Natural killer cell treated with Interleukin-12 subunit alpha and Interleukin-12 subunit beta and Interleukin-15 and Interleukin-18, amount 100 ng/mL, for 72 hours (primary cell): ENCODE measurements at regions not wholly inside any gene's neighbourhood (a gene's known extent, or its start where the extent isn't known, plus 50 kb on each side); places are given as distances from the start of the nearest gene placed in this dataset.

Experiments
- ATAC-seq, 2 donors: fragments of 150-1000 bp; cut with Tn5 transposase in 1 of 2; sonication (Bioruptor Pico), chemical (Tn5 transposase) in 1 of 2; 2 replicates each; pipeline ENCODE4 v1.10.0; 2021
- DNase-seq: peaks from one replicate; pipeline ENCODE4 v3.0.0; 2022; ENCODE audit warnings: low spot score
- H3K27ac Mint-ChIP-seq, 2 donors: 1 replicate in 1 of 2; 2 replicates in 1 of 2; pipeline ENCODE4 v1.8.0; 2022; ENCODE audit warnings: mixed read lengths in 2 of 2, mild to moderate bottlenecking in 1 of 2, moderate library complexity in 1 of 2
- H3K27me3 Mint-ChIP-seq, 2 donors: 1 replicate in 1 of 2; 2 replicates in 1 of 2; pipeline ENCODE4 v1.8.0; 2022; ENCODE audit warnings: mixed read lengths in 2 of 2
- H3K36me3 Mint-ChIP-seq: one replicate; pipeline ENCODE4 v1.8.0; 2022; ENCODE audit warnings: mixed read lengths
- H3K4me1 Mint-ChIP-seq, 2 donors: 1 replicate in 1 of 2; 2 replicates in 1 of 2; pipeline ENCODE4 v1.8.0; 2022; ENCODE audit warnings: low read depth in 2 of 2, mixed read lengths in 2 of 2, mild to moderate bottlenecking in 1 of 2
- H3K4me3 Mint-ChIP-seq: one replicate; pipeline ENCODE4 v1.8.0; 2022; ENCODE audit warnings: mixed read lengths
- H3K9me3 Mint-ChIP-seq: 2 replicates; pipeline ENCODE4 v1.8.0; 2022; ENCODE audit warnings: mixed read lengths

- Mint-ChIP-seq H3K9me3 (no peaks in the 10 kb centered on the region), H3K4me1 (no peaks in the 10 kb centered on the region), H3K27ac (no peak overlapping the region), H3K36me3 (no peaks in the 10 kb centered on the region), H3K27me3 (peaks cover 8 to 27% of the 10 kb centered on the region in 2 donors), H3K4me3 (no peak overlapping the region)
- ATAC-seq (no peak), DNase-seq (no peak)
Observed at GRCh38 chr1:198397208-198397808, 143.2 kb downstream of the ATP6V1G3 start.

GRCh38 chr1:198391393-198392020 lies 149.0 kb downstream of the ATP6V1G3 start:
- H3K4me3 Mint-ChIP-seq, result no peak overlapping the region
- H3K27me3 Mint-ChIP-seq, result peaks cover 4 to 5% of the 10 kb centered on the region in 2 donors
- H3K4me1 Mint-ChIP-seq, result no peaks in the 10 kb centered on the region
- no peak for DNase-seq
- no peaks in the 10 kb centered on the region for H3K9me3 Mint-ChIP-seq
- no peak overlapping the region for H3K27ac Mint-ChIP-seq
- no peak for ATAC-seq
- H3K36me3 Mint-ChIP-seq, result no peaks in the 10 kb centered on the region

- peaks cover 5 to 12% of the 10 kb centered on the region in 2 donors for H3K27me3 Mint-ChIP-seq
- H3K9me3 Mint-ChIP-seq, result no peaks in the 10 kb centered on the region
- no peak overlapping the region for H3K4me3 Mint-ChIP-seq
- ATAC-seq (no peak), DNase-seq (no peak)
- no peaks in the 10 kb centered on the region for H3K4me1 Mint-ChIP-seq
- no peak overlapping the region for H3K27ac Mint-ChIP-seq
- no peaks in the 10 kb centered on the region for H3K36me3 Mint-ChIP-seq
Observed at GRCh38 chr1:198387587-198387986, 152.9 kb downstream of the ATP6V1G3 start.

GRCh38 chr1:198380275-198380674 lies 160.2 kb downstream of the ATP6V1G3 start:
- Mint-ChIP-seq H3K36me3 (peaks cover 12% of the 10 kb centered on the region), H3K4me1 (peaks cover 7 to 9% of the 10 kb centered on the region in 2 donors), H3K9me3 (peaks cover 4% of the 10 kb centered on the region), H3K27ac (no peak overlapping the region), H3K4me3 (no peak overlapping the region), H3K27me3 (peaks cover 0 to 10% of the 10 kb centered on the region in 2 donors)
- ATAC-seq (no peak), DNase-seq (no peak)

GRCh38 chr1:198377702-198378101 lies 162.8 kb downstream of the ATP6V1G3 start:
- no peak for DNase-seq
- no peak overlapping the region for H3K27ac Mint-ChIP-seq
- H3K4me3 Mint-ChIP-seq, result no peak overlapping the region
- ATAC-seq, result no peak
- peaks cover 7% of the 10 kb centered on the region for H3K9me3 Mint-ChIP-seq
- peaks cover 0 to 3% of the 10 kb centered on the region in 2 donors for H3K27me3 Mint-ChIP-seq
- H3K4me1 Mint-ChIP-seq, result peaks cover 7 to 9% of the 10 kb centered on the region in 2 donors
- peaks cover 14% of the 10 kb centered on the region for H3K36me3 Mint-ChIP-seq

- H3K36me3 Mint-ChIP-seq, result peaks cover 29% of the 10 kb centered on the region
- H3K4me1 Mint-ChIP-seq, result peaks cover 0 to 1% of the 10 kb centered on the region in 2 donors
- H3K9me3 Mint-ChIP-seq, result peaks cover 10% of the 10 kb centered on the region
- H3K27ac Mint-ChIP-seq, result no peak overlapping the region
- ATAC-seq (no peak), DNase-seq (no peak)
- no peak overlapping the region for H3K4me3 Mint-ChIP-seq
- peaks cover 0 to 5% of the 10 kb centered on the region in 2 donors for H3K27me3 Mint-ChIP-seq
Observed at GRCh38 chr1:198374288-198374687, 166.2 kb downstream of the ATP6V1G3 start.

- no peak overlapping the region for H3K4me3 Mint-ChIP-seq
- H3K36me3 Mint-ChIP-seq, result peaks cover 30% of the 10 kb centered on the region
- H3K4me1 Mint-ChIP-seq, result no peaks in the 10 kb centered on the region
- H3K27me3 Mint-ChIP-seq, result peaks cover 0 to 5% of the 10 kb centered on the region in 2 donors
- H3K9me3 Mint-ChIP-seq, result peaks cover 10% of the 10 kb centered on the region
- ATAC-seq (no peak), DNase-seq (no peak)
- no peak overlapping the region for H3K27ac Mint-ChIP-seq
Observed at GRCh38 chr1:198373376-198373775, 167.1 kb downstream of the ATP6V1G3 start.
